ENCODE measurements at regions not wholly inside any gene's neighbourhood (a gene's known extent, or its start where the extent isn't known, plus 50 kb on each side); places are given as distances from the start of the nearest gene placed in this dataset.

DNA sequence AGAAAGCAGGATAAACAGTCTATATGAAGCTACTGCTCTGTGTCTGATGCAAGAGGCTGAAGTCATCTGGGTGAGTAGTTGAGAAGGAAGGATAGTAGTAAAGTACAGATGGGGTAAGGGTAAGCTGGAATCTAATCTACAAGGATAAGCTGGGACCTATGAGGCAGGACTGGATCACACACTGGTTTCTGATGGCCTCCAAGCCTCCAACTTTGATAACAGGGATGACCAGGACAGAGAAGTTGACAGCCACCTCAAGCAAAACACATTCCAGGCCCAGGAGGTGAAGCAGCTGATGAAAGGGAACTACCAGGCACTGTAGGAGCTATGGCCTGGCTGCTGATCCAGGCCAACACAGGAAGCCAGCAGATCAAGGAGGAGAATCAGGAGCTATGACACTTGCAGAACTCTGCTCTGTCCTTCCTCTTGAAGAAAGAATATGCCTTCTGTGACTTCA is 278.1 kb upstream of the TMEM229A start:
- no peak overlapping the region for H3K4me3 Mint-ChIP-seq
- no peak overlapping the region for H3K27ac Mint-ChIP-seq
- ChIA-PET POLR2A (no interaction called here), CTCF (no interaction called here)
- H3K9me3 Mint-ChIP-seq = no peaks in the 10 kb centered on the region
- H3K27me3 Mint-ChIP-seq = no peaks in the 10 kb centered on the region
- H3K36me3 Mint-ChIP-seq (ENCODE audit: low read depth) = no peaks in the 10 kb centered on the region
- DNase-seq = no peak
- no peaks in the 10 kb centered on the region for H3K4me1 Mint-ChIP-seq

DNA sequence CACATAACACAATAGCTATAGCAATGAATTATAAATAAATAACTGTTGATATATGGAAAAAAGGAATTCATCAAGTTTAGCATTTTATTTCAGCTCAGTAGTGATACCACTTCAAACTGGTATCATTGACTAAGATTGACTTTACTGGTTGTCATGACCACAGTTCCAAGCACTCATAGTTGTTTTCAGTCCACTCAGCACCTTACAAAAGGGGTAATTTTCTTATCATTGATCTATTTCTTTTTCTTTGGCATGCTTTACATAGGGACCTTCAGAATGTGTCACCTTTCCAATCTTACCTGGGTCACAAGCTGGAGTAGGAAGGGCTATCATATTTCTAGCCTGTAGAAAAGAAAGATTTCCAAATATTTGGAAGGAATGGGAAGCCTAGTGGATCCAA is 275.5 kb upstream of the TMEM229A start:
- Mint-ChIP-seq H3K36me3 (ENCODE audit: low read depth) (no peaks in the 10 kb centered on the region), H3K4me3 (no peak overlapping the region), H3K9me3 (peaks cover 5% of the 10 kb centered on the region), H3K4me1 (no peaks in the 10 kb centered on the region), H3K27me3 (no peaks in the 10 kb centered on the region), H3K27ac (no peak overlapping the region)
- ChIA-PET CTCF (no interaction called here), POLR2A (no interaction called here)
- no peak for DNase-seq

DNA sequence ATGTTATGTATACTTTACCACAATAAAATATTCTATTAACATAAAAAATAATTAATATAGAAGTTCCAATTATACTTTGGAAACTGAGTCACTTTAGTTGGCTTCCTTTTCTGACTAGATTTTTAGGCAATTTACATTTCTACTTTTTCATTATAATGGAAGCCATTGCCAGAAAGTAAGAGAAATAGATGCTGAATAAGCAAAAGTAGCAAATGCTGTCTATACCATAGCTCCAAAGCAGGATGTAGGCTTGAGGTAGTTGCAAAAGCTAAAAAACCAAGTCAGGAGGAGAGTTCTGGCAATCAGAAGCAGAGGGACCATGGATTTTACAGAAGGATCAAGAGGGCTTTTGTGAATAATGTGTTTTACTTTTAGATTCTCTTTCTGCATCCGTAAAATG is 262.4 kb upstream of the TMEM229A start:
- no peaks in the 10 kb centered on the region for H3K36me3 Mint-ChIP-seq (ENCODE audit: low read depth)
- no peak overlapping the region for H3K4me3 Mint-ChIP-seq
- ChIA-PET CTCF (no interaction called here), POLR2A (no interaction called here)
- no peak for DNase-seq
- no peaks in the 10 kb centered on the region for H3K27me3 Mint-ChIP-seq
- H3K27ac Mint-ChIP-seq = no peak overlapping the region
- no peaks in the 10 kb centered on the region for H3K4me1 Mint-ChIP-seq
- H3K9me3 Mint-ChIP-seq = peaks cover 12% of the 10 kb centered on the region

DNA sequence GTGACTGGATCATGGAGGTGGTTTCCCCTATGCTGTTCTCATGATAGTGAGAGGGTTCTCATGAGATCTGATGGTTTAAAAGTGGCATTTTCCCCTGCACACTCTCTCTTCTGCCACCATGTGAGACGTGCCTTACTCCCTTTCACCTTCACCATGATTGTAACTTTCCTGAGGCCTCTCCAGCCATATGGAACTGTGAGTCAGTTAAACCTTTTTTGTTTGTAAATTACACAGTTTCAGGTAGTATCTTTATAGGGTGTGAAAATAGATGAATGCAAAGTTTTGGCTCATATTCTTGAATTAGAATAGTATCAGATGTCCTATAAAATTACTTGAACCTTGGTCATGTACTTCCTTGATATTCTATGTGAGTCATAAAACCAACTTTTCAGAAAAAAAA is 252.1 kb upstream of the TMEM229A start:
- H3K4me1 Mint-ChIP-seq = no peaks in the 10 kb centered on the region
- H3K9me3 Mint-ChIP-seq = no peaks in the 10 kb centered on the region
- H3K4me3 Mint-ChIP-seq = no peak overlapping the region
- ChIA-PET CTCF (no interaction called here), POLR2A (no interaction called here)
- H3K36me3 Mint-ChIP-seq (ENCODE audit: low read depth) = no peaks in the 10 kb centered on the region
- no peaks in the 10 kb centered on the region for H3K27me3 Mint-ChIP-seq
- DNase-seq = no peak
- no peak overlapping the region for H3K27ac Mint-ChIP-seq

DNA sequence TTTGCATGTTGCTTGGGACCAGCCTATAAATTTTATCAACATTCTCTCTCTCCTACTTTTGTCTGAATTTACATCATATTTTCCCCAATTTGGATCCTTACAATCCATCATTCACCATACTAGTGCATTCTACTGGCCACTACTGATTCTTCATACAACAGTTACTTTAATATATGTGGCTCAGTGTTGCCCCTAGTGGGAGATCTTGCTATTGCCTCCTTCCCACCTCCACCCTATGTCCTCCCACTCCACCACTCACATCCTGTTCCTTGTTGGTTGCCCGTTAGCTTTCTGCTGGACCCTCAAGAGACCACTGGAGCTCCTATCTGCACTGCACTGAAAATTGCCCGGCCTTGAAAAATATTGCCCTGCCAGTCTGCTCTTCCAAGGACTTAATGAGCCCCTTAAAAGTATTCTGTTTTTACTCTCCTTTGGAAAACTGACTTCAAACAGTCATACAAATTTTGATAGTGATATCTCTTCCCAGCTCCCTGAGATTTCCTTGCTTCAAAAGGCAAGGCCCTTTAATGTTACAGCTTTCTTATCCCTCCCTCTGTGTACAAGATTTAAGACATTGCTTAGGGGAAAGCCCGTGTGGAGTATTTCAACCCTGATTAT is 243.2 kb upstream of the TMEM229A start:
- Mint-ChIP-seq H3K27me3 (no peaks in the 10 kb centered on the region), H3K36me3 (ENCODE audit: low read depth) (no peaks in the 10 kb centered on the region), H3K4me3 (no peak overlapping the region), H3K4me1 (no peaks in the 10 kb centered on the region), H3K27ac (no peak overlapping the region), H3K9me3 (peaks cover 2% of the 10 kb centered on the region)
- ChIA-PET CTCF (no interaction called here), POLR2A (no interaction called here)
- no peak for DNase-seq

DNA sequence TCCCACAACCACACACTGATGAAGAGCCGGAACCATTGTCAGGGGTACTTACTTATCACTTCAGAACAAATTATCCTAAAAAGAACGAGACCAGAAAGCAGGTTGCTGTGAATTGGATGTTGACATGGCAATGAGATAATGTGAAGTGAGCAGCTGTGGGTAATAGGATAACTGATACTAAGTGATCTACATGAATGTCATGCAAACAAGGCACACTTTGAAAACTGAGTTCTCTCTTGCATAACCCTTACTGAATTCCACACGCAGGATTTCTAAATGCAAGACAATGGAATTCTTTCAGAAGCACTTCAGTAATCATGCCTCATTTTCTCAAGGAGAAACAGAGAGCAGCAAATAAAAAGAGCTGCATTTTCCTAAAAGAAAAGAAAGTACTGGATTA is 242.5 kb upstream of the TMEM229A start:
- H3K27me3 Mint-ChIP-seq = no peaks in the 10 kb centered on the region
- no peaks in the 10 kb centered on the region for H3K36me3 Mint-ChIP-seq (ENCODE audit: low read depth)
- no peak for DNase-seq
- H3K27ac Mint-ChIP-seq = no peak overlapping the region
- no peaks in the 10 kb centered on the region for H3K4me1 Mint-ChIP-seq
- H3K4me3 Mint-ChIP-seq = no peak overlapping the region
- ChIA-PET POLR2A (no interaction called here), CTCF (no interaction called here)
- peaks cover 2% of the 10 kb centered on the region for H3K9me3 Mint-ChIP-seq

DNA sequence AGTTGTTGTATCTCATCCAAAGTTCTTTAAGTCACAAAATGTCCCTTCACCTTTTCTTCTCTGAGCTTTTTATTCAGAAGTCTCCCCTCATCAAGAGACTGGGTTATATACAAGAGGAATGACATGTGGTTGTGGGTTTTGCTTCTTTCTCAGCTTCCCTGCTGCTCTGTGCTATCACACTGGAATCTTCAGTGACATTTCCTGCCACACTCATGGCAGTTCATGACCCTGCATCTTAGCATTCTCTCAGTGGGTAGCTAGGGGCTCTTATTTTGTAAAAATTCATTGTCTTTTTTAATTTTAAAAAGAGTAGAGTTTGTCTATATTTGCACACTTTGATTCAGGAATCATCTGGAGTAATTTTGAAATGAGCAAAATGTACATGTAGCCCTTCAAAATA is 236.9 kb upstream of the TMEM229A start:
- H3K27ac Mint-ChIP-seq = no peak overlapping the region
- DNase-seq = no peak
- no peaks in the 10 kb centered on the region for H3K36me3 Mint-ChIP-seq (ENCODE audit: low read depth)
- POLR2A ChIA-PET = interaction anchor here (0.6 kb wide), 1 partner anchor 437 kb away, joined by 3 read pairs; no protein-coding TSS in a partner anchor
- no peak overlapping the region for H3K4me3 Mint-ChIP-seq
- no peaks in the 10 kb centered on the region for H3K4me1 Mint-ChIP-seq
- H3K27me3 Mint-ChIP-seq = no peaks in the 10 kb centered on the region
- CTCF ChIA-PET = no interaction called here
- no peaks in the 10 kb centered on the region for H3K9me3 Mint-ChIP-seq

DNA sequence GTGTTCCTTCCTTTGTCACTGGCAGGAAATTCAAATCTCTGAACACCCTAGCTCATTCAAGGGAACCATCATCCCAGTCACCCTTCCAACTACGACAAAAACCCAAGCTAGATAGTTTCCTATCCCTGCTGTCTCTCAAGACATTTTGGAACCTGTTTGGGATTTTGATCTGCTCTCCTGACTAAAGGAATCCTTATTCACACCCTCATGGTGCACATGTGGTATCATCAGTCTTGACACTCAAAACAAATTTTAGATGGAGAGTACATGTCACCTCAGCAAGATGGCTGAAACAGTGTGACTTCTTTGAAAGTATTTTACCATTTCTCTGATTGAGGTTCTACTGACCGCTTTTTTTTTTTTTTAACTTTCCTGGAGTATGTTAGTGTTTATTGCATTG is 234.3 kb upstream of the TMEM229A start:
- CTCF ChIA-PET = no interaction called here
- Mint-ChIP-seq H3K4me3 (no peak overlapping the region), H3K36me3 (ENCODE audit: low read depth) (no peaks in the 10 kb centered on the region), H3K27ac (no peak overlapping the region), H3K9me3 (no peaks in the 10 kb centered on the region), H3K4me1 (no peaks in the 10 kb centered on the region), H3K27me3 (no peaks in the 10 kb centered on the region)
- no peak for DNase-seq
- POLR2A ChIA-PET = no interaction called here

DNA sequence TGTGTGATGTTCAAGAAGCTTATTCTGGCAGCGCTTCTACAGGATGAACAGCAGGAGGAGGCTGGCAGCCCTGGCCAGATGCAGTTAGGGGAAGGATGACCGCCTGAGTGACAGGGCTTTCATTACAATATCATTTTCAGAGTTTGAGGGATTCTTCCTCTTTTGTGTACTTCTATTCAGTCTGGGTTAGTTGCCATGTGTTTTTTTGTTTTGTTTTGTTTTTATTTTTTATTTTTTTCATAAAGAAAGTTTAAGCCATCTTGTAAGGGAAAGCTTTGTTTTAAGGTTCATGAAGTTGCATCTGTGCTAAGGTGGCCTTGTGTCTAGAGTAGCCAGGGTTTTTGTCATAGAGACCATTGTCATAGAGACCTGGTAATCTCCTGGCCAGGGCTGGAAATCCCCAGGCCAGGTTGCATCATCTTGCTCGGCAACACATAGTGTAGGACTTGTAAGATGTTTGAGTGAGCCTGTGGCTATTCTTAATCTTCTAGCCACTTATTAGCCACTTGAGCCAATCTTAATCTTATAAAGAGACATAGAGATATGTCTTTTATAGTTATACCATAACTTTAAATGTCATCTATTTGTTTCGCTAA is 230.5 kb upstream of the TMEM229A start:
- H3K4me1 Mint-ChIP-seq = no peaks in the 10 kb centered on the region
- no peaks in the 10 kb centered on the region for H3K27me3 Mint-ChIP-seq
- H3K36me3 Mint-ChIP-seq (ENCODE audit: low read depth) = no peaks in the 10 kb centered on the region
- no peak for DNase-seq
- H3K4me3 Mint-ChIP-seq = no peak overlapping the region
- ChIA-PET CTCF (no interaction called here), POLR2A (no interaction called here)
- H3K9me3 Mint-ChIP-seq = no peaks in the 10 kb centered on the region
- no peak overlapping the region for H3K27ac Mint-ChIP-seq

DNA sequence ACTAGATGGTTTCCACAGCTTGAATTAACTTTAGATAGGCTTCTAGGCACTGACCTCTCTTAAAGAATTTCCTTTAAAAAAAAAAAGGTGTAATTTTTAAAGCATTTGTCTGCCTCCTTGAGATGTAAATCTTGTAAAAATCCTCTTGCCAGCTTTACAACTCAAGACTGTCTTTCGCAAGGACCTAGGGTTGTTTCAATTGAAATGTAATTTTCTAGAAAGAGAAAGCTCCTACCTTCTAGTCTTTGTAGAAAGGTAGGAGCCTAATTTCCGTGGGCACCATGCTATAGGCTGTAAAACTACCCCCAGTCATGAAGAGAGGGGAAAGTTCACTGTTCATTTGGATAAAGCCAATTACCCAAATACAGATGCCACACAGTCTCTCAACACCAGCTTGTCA is 228.8 kb upstream of the TMEM229A start:
- DNase-seq = no peak
- Mint-ChIP-seq H3K9me3 (no peaks in the 10 kb centered on the region), H3K27ac (no peak overlapping the region), H3K36me3 (ENCODE audit: low read depth) (no peaks in the 10 kb centered on the region), H3K4me1 (no peaks in the 10 kb centered on the region), H3K27me3 (no peaks in the 10 kb centered on the region), H3K4me3 (no peak overlapping the region)
- ChIA-PET POLR2A (no interaction called here), CTCF (interaction anchor here (1.2 kb wide), 1 partner anchor 12 kb away, joined by 3 read pairs; no protein-coding TSS in a partner anchor)

DNA sequence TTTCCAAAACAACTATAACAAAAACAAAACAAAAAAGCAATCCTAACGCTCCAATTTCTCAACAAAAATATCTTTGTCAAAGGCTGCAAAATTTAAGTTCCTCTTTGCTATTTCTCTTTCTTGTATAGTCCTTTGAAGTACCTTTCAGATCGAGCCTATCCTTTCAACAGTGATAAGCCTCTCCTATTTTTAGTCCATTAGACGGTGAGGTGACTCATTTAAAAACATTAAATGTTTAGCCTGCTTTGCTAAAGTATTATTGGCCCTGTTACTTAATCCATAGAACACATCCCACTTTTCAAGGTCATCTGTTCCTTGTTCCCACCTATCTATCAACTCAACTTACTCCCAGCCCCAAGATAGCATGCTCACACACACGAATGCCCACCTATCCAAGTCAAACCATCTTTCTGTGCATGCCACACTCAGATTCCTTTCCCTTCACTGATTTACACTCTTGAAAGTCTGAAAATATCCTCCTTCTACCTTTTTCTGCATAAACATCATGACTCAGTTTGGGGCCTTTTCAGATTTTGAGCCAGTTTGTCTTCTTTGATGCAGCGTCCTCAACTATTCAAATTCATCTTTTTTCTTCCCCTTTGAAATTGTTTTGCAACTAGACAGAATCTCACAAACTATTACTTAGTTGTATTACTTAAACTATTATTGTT is 224.9 kb upstream of the TMEM229A start:
- no peaks in the 10 kb centered on the region for H3K36me3 Mint-ChIP-seq (ENCODE audit: low read depth)
- no peaks in the 10 kb centered on the region for H3K27me3 Mint-ChIP-seq
- no peaks in the 10 kb centered on the region for H3K9me3 Mint-ChIP-seq
- POLR2A ChIA-PET = no interaction called here
- no peak overlapping the region for H3K27ac Mint-ChIP-seq
- CTCF ChIA-PET = no interaction called here
- no peak overlapping the region for H3K4me3 Mint-ChIP-seq
- no peak for DNase-seq
- H3K4me1 Mint-ChIP-seq = no peaks in the 10 kb centered on the region

DNA sequence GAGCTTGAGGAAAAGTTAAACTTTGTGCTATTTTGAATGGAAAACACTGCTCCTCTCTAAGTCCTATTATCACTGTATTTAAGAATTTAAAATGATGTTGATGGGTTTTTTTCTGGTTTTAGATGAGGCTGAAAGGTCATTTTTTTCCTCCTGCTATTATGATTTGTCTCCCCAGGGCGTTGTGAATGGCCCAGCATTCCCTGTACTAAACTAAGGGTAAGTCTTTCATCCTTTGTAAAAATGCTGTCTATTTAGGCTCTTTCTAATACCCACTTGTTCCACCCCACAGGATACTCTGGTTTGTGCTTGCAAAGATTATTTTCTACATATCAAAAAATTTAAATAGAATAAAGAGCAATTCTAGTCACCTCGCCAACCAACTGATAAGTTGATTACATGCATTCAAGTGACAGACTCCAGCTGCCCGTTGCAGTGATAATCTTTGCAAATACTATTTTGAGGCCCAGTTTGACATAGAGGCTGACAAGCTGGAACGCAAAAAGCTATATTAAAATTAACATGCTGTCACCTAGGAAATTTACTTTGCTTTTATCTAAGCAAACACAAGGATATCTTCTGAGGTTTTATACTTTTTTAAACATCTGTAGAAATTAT is 222.3 kb upstream of the TMEM229A start:
- Mint-ChIP-seq H3K9me3 (no peaks in the 10 kb centered on the region), H3K27me3 (no peaks in the 10 kb centered on the region), H3K4me3 (no peak overlapping the region), H3K27ac (no peak overlapping the region), H3K4me1 (no peaks in the 10 kb centered on the region), H3K36me3 (ENCODE audit: low read depth) (no peaks in the 10 kb centered on the region)
- DNase-seq = no peak
- ChIA-PET POLR2A (no interaction called here), CTCF (no interaction called here)

DNA sequence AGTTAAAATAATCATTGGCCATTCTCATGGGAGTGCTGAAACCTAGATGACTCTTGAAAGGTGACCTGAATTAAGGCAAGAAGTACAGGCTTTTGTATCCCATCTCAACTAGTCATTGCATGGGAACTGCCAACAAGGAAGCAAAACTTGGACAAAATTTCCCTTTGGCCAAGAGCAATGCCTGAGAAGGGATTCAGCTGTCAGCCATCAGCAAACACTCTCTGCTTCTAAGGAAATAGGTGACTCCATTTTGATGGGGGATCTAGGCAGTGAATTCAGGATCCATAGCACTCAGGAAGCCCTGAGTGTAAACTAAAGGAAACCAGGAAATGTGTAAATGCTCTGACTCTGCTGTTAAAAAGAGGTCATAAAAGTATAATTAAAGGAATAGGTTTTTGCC is 221.5 kb upstream of the TMEM229A start:
- Mint-ChIP-seq H3K9me3 (no peaks in the 10 kb centered on the region), H3K27me3 (no peaks in the 10 kb centered on the region), H3K4me3 (no peak overlapping the region), H3K36me3 (ENCODE audit: low read depth) (no peaks in the 10 kb centered on the region), H3K27ac (no peak overlapping the region), H3K4me1 (no peaks in the 10 kb centered on the region)
- DNase-seq = no peak
- ChIA-PET POLR2A (no interaction called here), CTCF (no interaction called here)

DNA sequence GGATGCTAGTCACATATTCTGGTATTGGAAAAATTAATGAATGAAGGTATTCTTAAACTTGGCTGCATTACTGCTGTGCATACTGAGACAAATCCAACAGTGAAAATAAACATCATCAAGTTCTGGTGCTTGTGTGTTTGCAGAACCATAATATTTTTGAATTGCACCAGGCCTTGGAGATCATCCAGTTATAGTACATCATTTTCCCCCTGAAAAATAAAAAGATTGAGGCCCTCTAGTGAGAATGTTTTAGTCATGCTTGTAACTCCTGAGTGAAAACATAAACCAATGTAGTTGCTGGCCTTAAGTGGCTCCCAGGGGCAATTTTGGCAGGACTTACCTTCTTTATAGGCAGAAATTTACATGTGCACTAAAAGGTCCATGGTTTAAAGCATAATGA is 218.8 kb upstream of the TMEM229A start:
- no peak overlapping the region for H3K27ac Mint-ChIP-seq
- no peaks in the 10 kb centered on the region for H3K9me3 Mint-ChIP-seq
- no peak overlapping the region for H3K4me3 Mint-ChIP-seq
- ChIA-PET CTCF (no interaction called here), POLR2A (no interaction called here)
- no peaks in the 10 kb centered on the region for H3K27me3 Mint-ChIP-seq
- H3K4me1 Mint-ChIP-seq = no peaks in the 10 kb centered on the region
- H3K36me3 Mint-ChIP-seq (ENCODE audit: low read depth) = no peaks in the 10 kb centered on the region
- DNase-seq = no peak

Measured in activated CD4-positive, alpha-beta T cell treated with anti-CD3 and anti-CD28 coated beads, Interleukin-2, amount 10 ng/mL, durations not matched to agents 7 days and 5 days (primary cell).